ENCODE measurements at regions not wholly inside any gene's neighbourhood (a gene's known extent, or its start where the extent isn't known, plus 50 kb on each side); places are given as distances from the start of the nearest gene placed in this dataset.

GRCh38 chr4:96730432-96730831 is 890.5 kb downstream of the PDHA2 start:
- Histone ChIP-seq H4K5ac (ENCODE audit: low read depth, low read length) (no peak overlapping the region), H4K8ac (ENCODE audit: low read depth in 2 of 2, low read length in 2 of 2) (no peak overlapping the region), H3K4ac (ENCODE audit: low read depth, low read length) (no peak overlapping the region), H3K18ac (ENCODE audit: low read depth, low read length) (no peak overlapping the region), H3K9me1 (ENCODE audit: insufficient read depth, low read length) (no peaks in the 10 kb centered on the region), H2AK9ac (replicated peaks; ENCODE audit: low read depth, low read length, poor library complexity) (no peak overlapping the region), H3K4me3 (ENCODE audit: insufficient read depth, low read depth, low read length) (no peak overlapping the region), H4K20me1 (ENCODE audit: insufficient read depth, low read length) (no peaks in the 10 kb centered on the region), H4K91ac (ENCODE audit: insufficient read depth, low read depth, low read length) (no peak overlapping the region), H3K79me1 (ENCODE audit: low read depth in 1 of 2, low read length in 2 of 2) (no peaks in the 10 kb centered on the region), H3K23ac (ENCODE audit: low read depth, low read length) (no peak overlapping the region), H3K56ac (ENCODE audit: extremely low read depth, insufficient read depth, low read length) (no peak overlapping the region), H2BK15ac (ENCODE audit: low read depth, low read length) (no peak overlapping the region), H3K27ac (ENCODE audit: insufficient read depth, low read length) (no peak overlapping the region), H2BK5ac (ENCODE audit: low read depth, low read length, poor library complexity, severe bottlenecking) (no peak overlapping the region), H3K27me3 (ENCODE audit: control insufficient read depth, insufficient read depth, low read length) (no peaks in the 10 kb centered on the region), H3K9ac (ENCODE audit: low read depth, low read length) (no peak overlapping the region), H3K36me3 (ENCODE audit: control insufficient read depth, insufficient read depth, low read length) (no peaks in the 10 kb centered on the region), H3K4me2 (ENCODE audit: low read depth, low read length) (no peak overlapping the region), H2AFZ (replicated peaks; ENCODE audit: low read length, poor library complexity) (no peak overlapping the region), H2BK120ac (ENCODE audit: low read depth, low read length) (no peak overlapping the region), H2BK20ac (ENCODE audit: low read depth, low read length) (no peak overlapping the region), H2AK5ac (ENCODE audit: low read depth, low read length) (no peak overlapping the region), H3K4me1 (ENCODE audit: control insufficient read depth, insufficient read depth, low read length) (no peaks in the 10 kb centered on the region), H3K14ac (replicated peaks; ENCODE audit: low read depth, low read length) (no peak overlapping the region), H3K9me3 (ENCODE audit: control insufficient read depth, insufficient read depth, low read length) (peaks cover 2% of the 10 kb centered on the region; the same call in 1 of the 2 replicates)
- DNase-seq (no peak), ATAC-seq (ENCODE audit: low read depth) (no peak)
- WGBS, 2 experiments (ENCODE audit: extremely low coverage in 2 of 2, insufficient read length in 1 of 2), result no CpG with 5 or more reads among the region's 3 CpGs
- dilution Hi-C loops (cut with HindIII; ENCODE audit: low sequenced_read_pairs, unreplicated experiment) (no loop called here), intact Hi-C loops (cut with micrococcal nuclease) (no loop called here), in situ Hi-C loops (cut with MboI; ENCODE audit: low sequenced_read_pairs) (no loop called here)
- ChIA-PET CTCF (no interaction called here), POLR2A (ENCODE audit: unreplicated experiment) (no interaction called here)
- BruUV-seq (replicated peaks), result no TSS peak
- no peak for TF ChIP-seq RCOR1 (IDR thresholded peaks at IDR 0.05; ENCODE audit: insufficient replicate concordance, low read length)
- TF ChIP-seq MAZ (IDR thresholded peaks at IDR 0.05; ENCODE audit: borderline replicate concordance, low read depth, low read length), result no peak
- TF ChIP-seq, protein P1, sequence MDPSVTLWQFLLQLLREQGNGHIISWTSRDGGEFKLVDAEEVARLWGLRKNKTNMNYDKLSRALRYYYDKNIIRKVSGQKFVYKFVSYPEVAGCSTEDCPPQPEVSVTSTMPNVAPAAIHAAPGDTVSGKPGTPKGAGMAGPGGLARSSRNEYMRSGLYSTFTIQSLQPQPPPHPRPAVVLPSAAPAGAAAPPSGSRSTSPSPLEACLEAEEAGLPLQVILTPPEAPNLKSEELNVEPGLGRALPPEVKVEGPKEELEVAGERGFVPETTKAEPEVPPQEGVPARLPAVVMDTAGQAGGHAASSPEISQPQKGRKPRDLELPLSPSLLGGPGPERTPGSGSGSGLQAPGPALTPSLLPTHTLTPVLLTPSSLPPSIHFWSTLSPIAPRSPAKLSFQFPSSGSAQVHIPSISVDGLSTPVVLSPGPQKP (IDR thresholded peaks at IDR 0.05; ENCODE audit: borderline replicate concordance, low read depth, low read length), result no peak
- no peak for TF ChIP-seq CTCF (conservative IDR thresholded peaks at IDR 0.05; ENCODE audit: low read depth, low read length)
- no peak for TF ChIP-seq CEBPB (IDR thresholded peaks at IDR 0.05; ENCODE audit: low read depth, low read length)
- no peak for TF ChIP-seq BHLHE40 (IDR thresholded peaks at IDR 0.05; ENCODE audit: low read depth, low read length)
- TF ChIP-seq SMC3 (IDR thresholded peaks at IDR 0.05; ENCODE audit: low read depth, low read length), result no peak
- no peak for TF ChIP-seq NFE2L2 (IDR thresholded peaks at IDR 0.05; ENCODE audit: low read depth, low read length)
